OCI-M2 (cell line): ENCODE measurements at regions not wholly inside any gene's neighbourhood (a gene's known extent, or its start where the extent isn't known, plus 50 kb on each side); places are given as distances from the start of the nearest gene placed in this dataset.

Experiments used
- DNase-seq: peaks from one replicate; lab custom pipeline; 2025; ENCODE audit not compliant: unreplicated experiment; lab: John Stamatoyannopoulos, UW

DNA sequence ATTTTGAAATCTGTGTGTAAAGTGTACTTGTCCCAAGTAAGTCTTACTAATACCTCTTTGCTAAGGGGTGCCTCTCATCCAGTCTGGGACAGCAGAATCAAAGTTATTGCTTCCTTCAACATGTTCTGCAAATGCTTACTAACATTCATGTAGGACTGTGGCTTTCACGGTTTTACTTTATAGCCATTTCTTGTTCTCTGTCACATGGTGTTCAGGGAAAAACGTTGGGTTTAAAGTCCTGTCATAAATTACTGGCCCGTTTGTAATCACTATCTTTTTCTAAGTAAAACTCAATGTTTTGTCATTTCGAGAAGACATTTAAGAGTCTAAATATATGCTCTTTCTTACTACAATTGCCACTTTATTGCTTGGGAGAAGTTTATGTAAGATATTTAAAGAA, 321.1 kb downstream of the STIM2 start:
- DNase-seq: no peak

DNA sequence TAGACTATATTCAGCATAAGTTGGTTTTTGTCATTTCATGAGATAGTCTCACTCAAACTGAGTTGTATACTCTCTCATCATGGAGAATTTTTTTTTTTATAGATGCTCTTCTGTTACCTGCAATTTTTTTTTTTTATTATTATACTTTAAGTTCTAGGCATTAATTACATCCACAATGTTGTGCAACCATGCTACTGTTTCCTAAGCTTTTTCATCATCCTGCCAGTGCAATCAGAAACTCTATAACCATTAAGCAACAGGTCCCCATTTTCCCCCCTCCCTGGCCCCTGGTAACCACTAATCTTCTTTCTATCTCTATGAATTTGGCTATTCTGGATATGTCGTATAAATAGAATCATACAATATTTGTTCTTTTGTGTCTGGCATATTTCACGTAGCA, 321.6 kb downstream of the STIM2 start:
- DNase-seq: no peak

DNA sequence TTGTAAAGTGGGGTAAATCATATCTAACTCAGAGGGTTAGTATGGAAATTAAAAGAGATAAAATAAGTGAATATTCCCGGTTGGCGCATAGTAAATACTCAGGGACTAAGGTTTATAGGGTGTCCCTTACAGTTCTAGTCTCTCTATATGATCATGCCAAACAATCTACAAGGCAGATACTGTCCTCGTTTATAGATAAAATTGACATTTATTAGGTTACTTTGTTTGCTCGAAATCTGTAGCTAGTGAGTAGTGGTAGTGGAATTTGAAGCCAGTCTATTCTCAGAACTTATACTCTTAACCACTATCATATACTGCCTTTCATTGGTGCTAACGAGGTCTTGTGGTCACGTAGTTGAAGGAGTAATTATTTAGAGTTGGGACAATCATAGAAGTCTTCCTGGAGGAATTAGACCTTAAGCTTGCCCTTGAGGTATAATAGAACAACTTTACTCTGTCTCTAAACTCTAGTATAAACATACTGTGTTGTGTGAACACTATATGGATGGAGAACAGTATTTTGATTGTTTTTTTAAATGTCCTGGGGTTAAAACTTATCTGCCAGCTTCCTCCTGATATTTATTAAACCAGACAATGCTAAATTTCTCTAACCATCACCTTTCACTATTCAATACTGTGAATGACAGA, 324.0 kb downstream of the STIM2 start:
- DNase-seq: no peak

DNA sequence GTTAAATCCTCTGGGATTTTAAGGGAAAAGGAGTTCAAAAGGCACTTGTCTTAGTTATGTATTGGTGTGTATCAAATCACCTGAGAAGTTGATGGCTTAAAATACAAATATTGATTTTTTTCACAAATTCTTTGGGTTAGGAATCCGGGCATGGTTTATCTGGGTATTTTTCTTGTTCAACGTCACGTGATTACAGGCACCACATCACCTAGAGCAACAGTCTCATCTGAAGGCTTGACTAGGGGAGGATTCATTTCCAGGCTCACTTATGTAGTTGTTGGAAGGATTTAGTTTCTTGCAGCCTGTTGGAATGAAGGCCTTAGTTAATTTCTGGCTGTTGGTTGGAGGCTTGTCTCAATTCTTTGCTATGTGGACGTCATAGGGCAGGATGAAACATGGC, 326.1 kb downstream of the STIM2 start:
- no peak for DNase-seq

DNA sequence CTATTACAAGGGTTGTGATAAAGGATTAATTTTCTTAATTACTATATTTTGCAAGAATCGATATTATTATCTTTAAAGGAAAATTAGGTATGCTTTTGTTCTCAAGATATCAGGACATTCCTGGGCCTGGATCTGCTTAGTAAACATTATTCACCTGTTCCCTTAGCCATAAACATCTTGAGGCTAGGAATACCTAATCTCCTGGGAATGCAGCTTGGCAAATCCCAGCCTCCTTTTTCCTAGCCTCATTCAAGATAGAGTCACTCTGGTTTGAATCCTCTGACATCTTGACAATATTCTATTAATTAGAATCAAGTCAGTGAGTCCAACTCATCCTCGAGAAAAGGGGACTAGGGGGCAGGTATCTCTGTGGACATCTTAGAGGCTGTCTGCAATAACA, 327.1 kb downstream of the STIM2 start:
- no peak for DNase-seq

DNA sequence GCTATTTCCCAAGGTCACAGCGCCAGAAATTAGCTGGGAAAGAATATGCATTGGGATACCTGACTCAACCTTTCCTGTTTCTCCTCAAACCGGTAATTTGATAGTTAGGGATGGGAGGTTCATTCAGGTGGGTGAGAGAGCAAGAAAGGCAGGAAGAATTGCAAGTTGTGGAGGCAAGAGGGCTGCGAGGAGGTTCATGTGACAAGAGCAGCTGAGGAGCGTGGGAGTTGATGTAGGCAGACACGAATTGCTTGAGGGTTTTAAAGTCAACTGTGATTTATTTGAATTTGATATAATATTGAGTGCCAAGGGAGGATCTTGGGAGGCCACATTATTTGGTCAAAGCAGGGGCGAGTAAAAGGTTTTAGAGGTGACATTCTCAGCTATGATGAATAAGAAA, 329.0 kb downstream of the STIM2 start:
- DNase-seq: no peak

DNA sequence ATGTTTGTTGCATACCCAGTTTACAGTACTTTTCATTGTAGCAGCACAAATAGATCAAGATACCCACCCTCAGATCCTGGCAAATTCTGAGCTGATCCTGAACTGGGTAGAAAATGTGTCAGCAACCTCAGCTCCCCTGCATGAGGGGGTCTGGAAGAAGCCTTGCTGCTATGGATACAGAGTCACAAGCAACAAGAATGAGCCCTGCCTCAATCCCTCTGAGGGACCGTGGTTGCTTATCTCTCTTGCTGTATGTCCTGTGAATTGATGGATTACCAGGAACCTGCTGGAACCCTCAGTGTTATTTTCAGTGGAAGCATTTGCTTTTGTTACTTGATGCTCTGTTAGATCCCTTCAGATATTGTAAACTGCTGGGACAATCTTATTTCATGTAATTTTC, 331.0 kb downstream of the STIM2 start:
- DNase-seq: no peak

DNA sequence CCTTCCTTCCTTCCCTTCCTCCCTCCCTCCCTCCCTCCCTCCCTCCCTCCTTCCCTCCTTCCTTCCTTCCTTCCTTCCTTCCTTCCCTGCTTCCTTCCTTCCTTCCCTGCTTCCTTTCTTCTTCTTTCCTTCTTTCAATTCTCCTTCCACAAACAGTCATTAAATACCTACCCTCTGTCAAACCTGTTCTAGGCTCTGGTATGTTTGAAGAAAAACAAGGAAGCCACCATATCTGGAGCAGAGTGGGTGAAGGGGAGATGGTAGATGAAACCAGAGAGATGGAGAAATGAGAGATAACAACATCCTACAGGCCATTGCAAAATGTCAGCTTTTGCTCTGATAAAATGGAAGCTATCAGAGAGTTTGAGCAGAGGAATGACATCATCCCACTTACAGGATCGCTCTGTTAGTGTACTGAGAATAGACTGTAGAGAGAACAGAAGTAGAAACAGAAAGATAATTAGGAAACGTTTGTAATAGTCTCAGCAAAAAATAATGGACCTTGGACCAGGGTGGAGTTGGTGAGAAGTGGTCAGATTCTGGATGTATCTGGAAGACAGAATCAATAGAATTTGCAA, 334.0 kb downstream of the STIM2 start:
- no peak for DNase-seq

DNA sequence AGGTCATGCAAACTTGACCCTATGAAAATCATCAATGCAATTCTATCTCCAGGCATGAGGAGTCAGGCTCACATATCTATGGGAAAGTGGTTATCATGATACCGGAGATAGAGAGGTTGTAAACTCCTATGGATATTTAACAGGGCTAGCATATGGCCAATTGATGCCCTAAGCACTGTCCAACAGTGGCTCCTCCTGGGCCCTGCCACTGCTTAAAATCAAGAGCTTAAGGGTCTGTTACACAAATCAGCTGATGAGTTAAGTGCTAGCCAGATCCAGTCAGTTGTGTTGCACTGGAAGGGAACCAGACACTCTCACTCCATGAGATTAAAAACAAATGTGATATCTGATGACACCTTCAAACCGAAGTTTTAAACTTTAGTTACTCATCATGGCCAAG, 337.6 kb downstream of the STIM2 start:
- DNase-seq: no peak

DNA sequence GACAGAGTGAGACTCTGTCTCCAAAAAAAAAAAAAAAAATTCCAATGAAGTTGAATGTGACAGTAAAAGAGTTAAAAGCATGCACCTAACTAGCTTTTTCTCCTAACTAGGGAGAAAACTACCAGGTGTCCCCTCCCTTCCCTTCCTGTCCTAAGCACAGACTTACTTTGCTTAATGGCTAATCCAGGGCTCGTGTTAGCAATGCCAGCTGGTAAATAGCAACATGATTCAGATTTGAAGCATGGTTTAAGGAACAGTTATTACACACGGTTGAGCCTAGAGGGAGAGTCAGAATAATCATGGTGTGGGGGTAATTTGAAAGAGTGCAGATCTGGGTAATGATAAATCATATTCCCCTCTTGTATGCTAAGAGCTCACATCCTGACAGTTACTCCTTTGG, 338.3 kb downstream of the STIM2 start:
- no peak for DNase-seq

DNA sequence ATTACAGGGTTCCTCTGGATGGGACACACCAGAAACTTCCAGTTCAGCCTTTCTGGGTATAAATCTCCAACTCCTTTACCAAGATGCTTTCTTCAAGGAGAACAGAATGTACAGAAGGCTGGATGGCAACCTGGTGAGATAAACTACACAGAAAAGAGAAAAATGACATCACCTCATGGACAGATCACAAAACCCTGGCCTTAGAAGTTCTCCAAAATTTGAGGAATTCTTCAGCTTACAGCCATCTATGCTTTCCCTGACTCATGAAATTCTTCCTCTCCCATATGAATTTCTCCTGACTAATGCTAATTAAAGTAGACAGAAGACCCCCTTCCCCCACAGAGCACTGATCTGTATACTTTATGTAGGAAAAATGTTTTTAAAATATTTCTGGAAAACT, 345.4 kb downstream of the STIM2 start:
- no peak for DNase-seq

DNA sequence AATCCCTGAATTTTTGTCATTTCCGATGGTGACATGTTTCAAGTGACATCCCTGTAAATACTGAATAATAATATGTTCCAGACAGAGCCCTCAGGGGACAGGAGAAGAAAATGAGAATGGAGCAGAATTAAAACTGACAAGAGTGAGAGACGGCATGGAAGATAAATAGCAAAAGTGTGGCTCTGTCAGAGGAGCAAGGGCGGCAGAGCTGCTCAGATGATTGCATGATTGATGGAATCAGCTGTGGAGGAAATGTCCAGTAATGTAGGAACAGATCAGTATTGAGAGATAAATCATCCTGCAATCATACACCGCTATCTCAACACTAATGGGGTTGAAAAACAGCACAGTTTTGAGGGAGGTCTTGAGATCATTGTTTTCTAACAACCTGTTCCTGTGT, 350.3 kb downstream of the STIM2 start:
- DNase-seq: no peak

DNA sequence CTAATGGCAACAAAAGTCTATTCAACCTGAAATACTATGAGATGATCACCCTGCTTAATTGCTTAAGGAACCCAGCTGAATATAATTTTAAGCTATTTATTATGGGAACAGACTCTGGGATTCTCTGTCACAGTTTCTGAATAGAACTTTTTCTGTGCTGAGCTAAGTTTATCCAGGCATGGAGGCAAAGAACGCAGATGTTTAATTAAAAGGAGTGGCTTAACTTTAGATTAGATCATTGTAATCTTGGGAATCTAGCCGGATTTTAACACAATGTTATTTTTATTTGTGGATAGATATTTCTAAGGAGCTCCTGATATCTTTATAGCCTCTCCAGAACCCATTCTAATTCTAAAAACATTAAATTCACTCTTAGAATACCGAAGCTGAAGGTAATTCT, 353.4 kb downstream of the STIM2 start:
- DNase-seq: no peak

DNA sequence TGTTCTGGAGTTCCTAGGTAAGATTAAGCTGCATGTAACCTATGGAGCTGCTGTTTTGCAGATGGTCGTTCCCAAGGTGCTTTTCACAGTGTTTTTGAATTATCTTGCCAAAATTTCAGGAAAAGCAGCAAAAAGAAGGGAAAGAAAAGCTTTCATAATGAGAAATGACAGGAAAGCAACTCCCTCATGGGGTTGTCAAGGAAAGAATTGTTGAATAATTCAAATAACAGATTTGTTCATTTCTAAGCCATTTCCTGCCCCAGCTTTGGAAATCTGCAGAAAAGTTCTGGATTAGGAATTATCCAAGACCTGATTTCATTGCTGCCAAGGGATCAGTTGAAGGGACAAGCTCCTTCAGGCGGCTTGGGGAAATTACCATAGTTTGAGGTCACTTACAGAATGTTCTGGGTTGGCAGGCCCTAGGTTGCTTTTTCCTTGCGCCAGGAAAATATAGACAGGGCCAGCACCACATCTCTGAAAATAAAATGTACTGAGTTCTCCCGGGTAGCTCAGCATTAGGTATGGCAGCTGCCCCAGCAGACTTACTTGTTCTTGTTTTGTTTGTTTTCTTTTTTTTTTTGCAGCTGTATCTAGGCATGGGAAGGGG, 354.7 kb downstream of the STIM2 start:
- DNase-seq: no peak

DNA sequence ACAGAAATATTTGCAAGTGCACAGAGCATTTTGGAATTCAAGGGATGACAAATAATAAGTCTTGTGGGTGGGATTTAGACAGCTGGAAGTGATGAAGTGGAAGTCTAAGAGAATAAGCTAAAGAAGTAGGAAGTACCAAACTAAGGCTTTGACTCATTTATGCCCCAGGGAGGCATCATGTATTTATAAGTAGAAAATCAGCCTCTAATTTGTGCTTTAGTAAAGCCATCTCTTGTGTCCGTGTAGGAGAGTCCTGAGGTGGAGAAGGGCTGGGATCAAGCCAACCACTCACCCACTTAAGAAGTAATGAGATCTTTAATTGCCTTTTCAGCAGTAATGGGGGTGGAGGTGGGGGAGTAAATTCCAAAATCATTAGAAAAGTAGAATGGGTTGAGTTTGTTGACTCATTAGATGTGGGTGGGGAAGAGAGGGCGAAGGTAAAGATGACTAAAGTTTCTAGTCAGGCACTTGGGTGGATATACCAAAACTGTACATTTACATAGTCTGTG, 356.7 kb downstream of the STIM2 start:
- DNase-seq: no peak

DNA sequence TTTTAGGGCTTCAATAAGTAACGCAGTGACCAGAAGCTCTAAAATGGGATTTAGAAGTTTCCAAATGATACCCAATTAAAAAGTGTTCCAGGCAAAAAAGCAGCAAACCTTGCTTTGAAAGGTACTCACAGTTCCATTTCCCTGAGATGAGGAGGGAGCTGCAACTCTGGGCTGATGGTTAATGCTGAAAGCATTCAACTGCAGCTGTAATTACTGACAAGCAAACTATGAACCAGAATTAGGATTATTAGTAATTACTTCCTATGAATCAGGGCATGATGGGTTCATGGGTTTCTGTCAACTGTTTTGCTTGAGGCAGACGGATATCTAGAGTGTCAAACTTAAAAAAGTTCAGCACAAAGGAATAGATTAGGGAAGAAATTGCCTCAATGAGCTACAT, 357.4 kb downstream of the STIM2 start:
- DNase-seq: no peak

DNA sequence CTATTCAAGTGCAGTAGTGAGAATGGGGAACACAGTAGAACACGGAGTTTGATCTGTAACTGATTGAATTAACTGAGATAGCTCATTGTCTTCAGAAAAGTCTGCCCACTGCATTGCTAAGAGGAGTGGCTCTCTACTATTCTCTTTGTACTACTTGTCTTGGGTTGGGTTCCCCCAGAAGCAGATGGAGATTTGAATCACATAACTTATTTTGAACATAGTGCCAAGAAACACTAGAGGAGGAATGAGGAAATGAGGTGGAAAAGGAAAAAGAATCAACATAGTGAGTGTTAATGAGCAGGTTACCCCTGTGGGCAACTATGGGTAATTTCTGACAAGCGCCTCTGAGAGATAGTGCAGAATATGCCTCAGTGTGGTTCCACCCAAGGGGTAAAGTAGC, 362.7 kb downstream of the STIM2 start:
- no peak for DNase-seq

DNA sequence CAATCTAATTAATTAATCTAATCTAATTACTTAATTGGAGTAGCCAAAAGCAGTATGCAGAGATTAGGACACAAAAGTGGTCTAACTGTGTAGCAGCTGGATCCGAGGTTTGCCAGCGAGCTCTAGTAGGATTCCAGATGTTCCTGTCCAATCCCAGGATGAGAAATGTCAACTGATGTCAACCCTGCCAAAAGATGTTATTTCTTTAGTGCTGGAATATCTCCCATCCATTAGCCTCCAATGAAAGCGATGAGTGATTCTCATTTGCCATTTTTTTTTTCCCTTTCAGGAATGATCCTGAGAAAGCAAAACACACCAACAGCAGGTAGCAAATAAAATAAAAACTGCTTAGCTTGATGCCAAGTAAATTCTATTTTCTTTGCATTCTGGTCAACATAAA, 372.9 kb downstream of the STIM2 start:
- no peak for DNase-seq

DNA sequence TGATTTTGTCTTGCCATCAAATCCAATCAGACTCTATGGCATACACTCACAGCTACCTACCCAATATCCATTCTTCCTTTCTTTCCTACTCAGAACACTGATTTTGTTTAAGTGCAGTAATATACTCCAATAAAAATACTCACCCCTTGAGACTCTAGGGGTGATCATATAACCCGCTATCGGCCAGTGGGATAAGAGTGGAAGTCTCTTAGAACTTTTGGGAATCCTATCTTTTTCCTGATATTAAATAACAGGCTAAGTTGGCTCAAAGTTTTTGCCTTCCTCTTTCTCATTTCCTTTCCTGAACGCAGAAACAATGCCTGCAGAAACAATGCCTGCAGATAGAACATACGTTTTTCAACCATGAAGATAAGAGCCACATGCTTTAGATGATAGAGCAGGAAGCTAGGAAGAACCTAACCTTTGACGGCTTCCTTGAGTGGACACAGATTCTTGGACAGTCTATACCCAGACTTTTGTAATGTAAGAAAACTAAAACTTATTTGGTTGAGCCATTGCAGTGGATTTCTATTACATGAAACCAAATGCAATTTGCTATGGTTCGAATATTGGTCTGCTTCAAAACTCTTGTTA, 373.8 kb downstream of the STIM2 start:
- no peak for DNase-seq

DNA sequence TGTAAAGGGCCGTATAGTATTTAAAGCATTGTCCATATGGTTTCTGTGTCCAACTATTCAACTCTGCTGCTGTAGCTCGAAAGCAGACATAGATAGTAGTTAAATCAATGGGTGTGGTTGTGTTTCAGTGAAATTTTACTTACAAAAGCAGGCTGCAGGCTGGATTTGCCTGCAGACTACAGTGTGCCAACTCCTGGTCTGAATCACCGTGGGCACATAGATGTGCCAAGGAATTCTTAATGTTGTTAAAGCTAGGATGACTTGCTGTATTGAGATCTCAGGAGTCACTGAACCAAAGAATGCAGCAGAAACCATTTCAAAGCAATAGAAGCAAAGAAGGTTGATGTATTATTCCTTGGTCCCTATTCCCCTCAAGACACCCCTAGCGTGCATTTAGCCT, 379.0 kb downstream of the STIM2 start:
- DNase-seq: no peak

DNA sequence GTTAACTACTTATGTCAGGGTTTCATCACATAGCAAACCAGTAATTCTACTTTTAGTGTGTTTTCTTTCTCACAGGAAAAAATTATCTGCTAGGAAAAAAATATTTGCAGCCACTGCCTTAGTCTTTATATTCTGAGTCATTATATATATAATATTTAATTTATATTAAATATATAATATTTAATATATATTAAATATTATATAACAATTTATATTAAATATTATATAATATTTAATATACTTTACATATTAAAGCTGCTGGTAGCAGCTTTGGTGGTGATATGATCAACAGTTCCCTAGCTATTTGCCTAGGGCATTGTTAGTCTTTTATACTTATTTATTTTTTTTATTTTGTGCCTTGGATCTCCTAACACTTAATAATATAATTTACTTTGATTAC, 381.6 kb downstream of the STIM2 start:
- DNase-seq: no peak

DNA sequence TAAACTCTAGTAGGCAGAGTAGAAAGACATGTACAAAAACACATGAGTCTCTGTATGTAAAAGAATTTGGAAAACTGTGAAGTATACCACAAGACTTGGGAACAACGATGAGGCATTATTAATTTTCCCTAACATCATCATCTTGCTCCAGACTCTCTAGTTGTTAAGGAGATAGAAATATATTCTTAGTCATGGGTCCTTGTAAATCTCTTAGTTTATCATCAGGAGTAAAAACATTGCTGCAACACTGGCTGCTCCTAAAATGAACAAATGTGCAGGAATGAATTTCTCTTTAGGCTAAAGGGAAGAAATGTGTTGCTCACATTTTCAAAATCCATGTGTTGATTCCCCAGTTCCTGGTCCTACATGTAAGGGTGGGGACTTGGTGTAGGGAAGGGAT, 384.6 kb downstream of the STIM2 start:
- DNase-seq: no peak
